ENCODE measurements at regions not wholly inside any gene's neighbourhood (a gene's known extent, or its start where the extent isn't known, plus 50 kb on each side); places are given as distances from the start of the nearest gene placed in this dataset.
"Not testable (repeated sequence)": the region's sequence is repeated elsewhere in the genome, so short reads cannot be mapped to it uniquely, and the experiment has no call there.

DNA sequence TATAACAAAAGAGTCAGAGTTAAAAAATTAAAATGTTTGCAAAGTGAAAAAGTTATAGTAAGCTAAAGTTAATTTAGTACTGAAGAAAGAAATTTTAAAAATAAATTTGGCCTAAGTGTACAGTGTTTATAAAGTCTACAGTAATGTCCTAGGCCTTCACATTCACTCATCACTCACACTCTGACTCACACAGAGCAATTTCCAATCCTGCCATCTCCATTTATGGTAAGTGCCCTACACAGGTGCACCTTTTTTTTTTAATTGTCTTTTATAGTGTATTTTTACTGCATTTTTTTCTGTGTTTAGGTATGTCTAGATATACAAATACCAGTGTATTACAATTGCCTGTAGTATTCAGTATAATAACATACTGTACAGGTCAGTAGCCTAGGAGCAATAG lies 562.9 kb downstream of the PIK3C3 start (continued):
- TF ChIP-seq FOXM1 (IDR thresholded peaks at IDR 0.05; ENCODE audit: low read depth) (no peak), EP300 (IDR thresholded peaks at IDR 0.05; ENCODE audit: borderline replicate concordance in 1 of 2, low read depth in 1 of 2, low read length in 1 of 2) (no peak), TCF12 (IDR thresholded peaks at IDR 0.05) (no peak), NRF1 (IDR thresholded peaks at IDR 0.05; ENCODE audit: low read depth, low read length) (no peak), FOXJ3 (CRISPR knock-in tag; IDR thresholded peaks at IDR 0.05) (no peak)
- TF ChIP-seq, protein P1, sequence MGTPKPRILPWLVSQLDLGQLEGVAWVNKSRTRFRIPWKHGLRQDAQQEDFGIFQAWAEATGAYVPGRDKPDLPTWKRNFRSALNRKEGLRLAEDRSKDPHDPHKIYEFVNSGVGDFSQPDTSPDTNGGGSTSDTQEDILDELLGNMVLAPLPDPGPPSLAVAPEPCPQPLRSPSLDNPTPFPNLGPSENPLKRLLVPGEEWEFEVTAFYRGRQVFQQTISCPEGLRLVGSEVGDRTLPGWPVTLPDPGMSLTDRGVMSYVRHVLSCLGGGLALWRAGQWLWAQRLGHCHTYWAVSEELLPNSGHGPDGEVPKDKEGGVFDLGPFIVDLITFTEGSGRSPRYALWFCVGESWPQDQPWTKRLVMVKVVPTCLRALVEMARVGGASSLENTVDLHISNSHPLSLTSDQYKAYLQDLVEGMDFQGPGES (IDR thresholded peaks at IDR 0.05; ENCODE audit: low read depth, low read length) = no peak

DNA sequence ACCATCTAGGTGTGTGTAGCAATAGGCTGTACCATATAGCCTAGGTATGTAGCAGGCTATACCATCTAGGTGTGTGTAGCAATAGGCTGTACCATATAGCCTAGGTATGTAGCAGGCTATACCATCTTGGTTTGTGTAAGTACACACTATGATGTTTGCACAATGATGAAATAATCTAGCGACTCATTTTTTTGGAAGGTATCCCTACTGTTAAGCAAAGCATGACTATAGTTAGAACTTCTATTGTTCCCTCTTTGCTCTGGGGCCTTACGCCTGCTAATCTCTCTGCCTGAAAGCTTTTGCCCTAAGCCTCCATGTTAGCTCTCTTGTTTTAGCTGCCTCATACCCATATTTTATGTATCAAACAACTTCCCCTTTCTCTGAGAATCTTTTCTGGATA lies 563.3 kb downstream of the PIK3C3 start:
- H3K4me2 ChIP-seq; H3K9ac ChIP-seq; H3K27me3 ChIP-seq (ENCODE audit: insufficient read depth); H3K9me2 ChIP-seq; H3K36me3 ChIP-seq (replicated peaks in 1 of 2; ENCODE audit: control insufficient read depth in 1 of 2, insufficient read depth in 2 of 2, low read length in 1 of 2); H3K27ac ChIP-seq (ENCODE audit: low read depth in 2 of 2, low read length in 1 of 2); H3K4me3 ChIP-seq (ENCODE audit: low read depth in 2 of 2, low read length in 1 of 2); H3K79me2 ChIP-seq (ENCODE audit: insufficient read depth); POLR2A ChIA-PET; H2AFZ ChIP-seq (ENCODE audit: low read depth); H4K20me1 ChIP-seq (ENCODE audit: insufficient read depth); H3K9me3 ChIP-seq; DNase-seq; H3K4me1 ChIP-seq (ENCODE audit: control insufficient read depth in 1 of 2, insufficient read depth in 2 of 2, low read depth in 1 of 2, low read length in 1 of 2); CTCF ChIA-PET; H3F3A ChIP-seq (replicated peaks; ENCODE audit: insufficient read depth): not testable (repeated sequence)
- 34% methylated on average over 2 of the region's 2 CpGs for WGBS (ENCODE audit: low lambda C conversion rate)

DNA sequence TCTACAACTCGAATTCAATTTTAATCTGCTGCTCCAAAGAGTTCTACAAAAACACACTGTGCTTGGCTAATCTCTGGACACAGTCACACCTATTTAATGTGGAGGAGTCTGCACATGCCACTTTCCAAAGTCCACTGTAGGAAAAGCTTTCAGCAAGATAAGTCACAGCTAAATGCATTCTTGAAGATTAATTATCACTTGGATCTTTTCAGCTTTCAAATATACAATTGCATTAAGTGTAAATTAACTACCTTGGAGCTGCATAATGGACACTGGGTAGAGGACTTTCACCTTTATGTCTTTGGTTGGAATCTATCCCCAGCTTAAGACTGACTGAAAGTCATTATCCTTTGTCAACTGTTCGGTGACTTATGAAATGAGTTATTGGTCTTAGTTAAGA lies 565.1 kb downstream of the PIK3C3 start:
- H3K4me1 ChIP-seq (ENCODE audit: control insufficient read depth in 1 of 2, insufficient read depth in 2 of 2, low read depth in 1 of 2, low read length in 1 of 2) = no peaks in the 10 kb centered on the region
- no peak for DNase-seq
- no peak overlapping the region for H2AFZ ChIP-seq (ENCODE audit: low read depth)
- no peaks in the 10 kb centered on the region for H3K9me2 ChIP-seq
- no peaks in the 10 kb centered on the region for H3F3A ChIP-seq (replicated peaks; ENCODE audit: insufficient read depth)
- TF ChIP-seq RXRA (IDR thresholded peaks at IDR 0.05; ENCODE audit: borderline replicate concordance, low read depth) = no peak
- H3K27ac ChIP-seq (ENCODE audit: low read depth in 2 of 2, low read length in 1 of 2) = no peak overlapping the region
- H3K9me3 ChIP-seq = no peaks in the 10 kb centered on the region
- H3K27me3 ChIP-seq (ENCODE audit: insufficient read depth) = no peaks in the 10 kb centered on the region
- H4K20me1 ChIP-seq (ENCODE audit: insufficient read depth) = no peaks in the 10 kb centered on the region
- CTCF ChIA-PET = no interaction called here
- POLR2A ChIA-PET = no interaction called here
- H3K4me3 ChIP-seq (ENCODE audit: low read depth in 2 of 2, low read length in 1 of 2) = no peak overlapping the region
- 32% methylated on average over 2 of the region's 2 CpGs for WGBS (ENCODE audit: low lambda C conversion rate)
- H3K9ac ChIP-seq = no peak overlapping the region
- H3K79me2 ChIP-seq (ENCODE audit: insufficient read depth) = no peaks in the 10 kb centered on the region
- H3K4me2 ChIP-seq = no peak overlapping the region
- H3K36me3 ChIP-seq (replicated peaks in 1 of 2; ENCODE audit: control insufficient read depth in 1 of 2, insufficient read depth in 2 of 2, low read length in 1 of 2) = no peaks in the 10 kb centered on the region

DNA sequence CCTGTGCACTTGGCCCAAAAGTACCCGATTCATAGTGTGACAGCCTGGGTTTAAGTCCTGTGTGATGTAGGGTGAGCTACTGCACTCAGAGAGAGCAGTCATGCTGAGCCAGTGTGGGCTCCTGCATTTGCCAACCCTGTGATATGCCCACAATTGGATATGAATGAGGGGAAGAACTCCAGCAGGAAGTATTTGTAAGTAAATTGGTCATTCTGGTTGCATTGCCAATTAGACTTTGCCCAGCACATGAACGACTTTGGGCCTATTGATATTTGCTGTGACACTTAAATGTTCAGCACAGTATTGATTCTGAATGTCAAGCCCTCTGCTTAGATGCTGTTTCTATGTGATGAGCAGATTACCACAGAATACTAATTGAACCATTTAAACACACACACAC lies 570.9 kb downstream of the PIK3C3 start:
- Histone ChIP-seq H4K20me1 (ENCODE audit: insufficient read depth) (no peaks in the 10 kb centered on the region), H2AFZ (ENCODE audit: low read depth) (no peak overlapping the region), H3K4me3 (ENCODE audit: low read depth in 2 of 2, low read length in 1 of 2) (no peak overlapping the region), H3K9ac (no peak overlapping the region), H3K4me1 (ENCODE audit: control insufficient read depth in 1 of 2, insufficient read depth in 2 of 2, low read depth in 1 of 2, low read length in 1 of 2) (no peaks in the 10 kb centered on the region; a peak in 1 of 4 replicates), H3K9me3 (no peaks in the 10 kb centered on the region), H3K27ac (ENCODE audit: low read depth in 2 of 2, low read length in 1 of 2) (no peak overlapping the region), H3K9me2 (no peaks in the 10 kb centered on the region), H3K36me3 (replicated peaks in 1 of 2; ENCODE audit: control insufficient read depth in 1 of 2, insufficient read depth in 2 of 2, low read length in 1 of 2) (no peaks in the 10 kb centered on the region), H3K79me2 (ENCODE audit: insufficient read depth) (no peaks in the 10 kb centered on the region), H3K4me2 (no peak overlapping the region), H3K27me3 (ENCODE audit: insufficient read depth) (no peaks in the 10 kb centered on the region), H3F3A (replicated peaks; ENCODE audit: insufficient read depth) (no peaks in the 10 kb centered on the region)
- POLR2A ChIA-PET = no interaction called here
- no peak for DNase-seq
- CTCF ChIA-PET = interaction anchor here (1.0 to 1.2 kb wide), 2 partner anchors 9 to 70 kb away, joined by 3 read pairs; no protein-coding TSS in a partner anchor
- TF ChIP-seq MXI1 (IDR thresholded peaks at IDR 0.05; ENCODE audit: low read depth, low read length) (no peak), TEAD4 (IDR thresholded peaks at IDR 0.05; ENCODE audit: borderline replicate concordance, insufficient read depth) (no peak), CHD2 (IDR thresholded peaks at IDR 0.05; ENCODE audit: low read length, partially characterized antibody) (no peak), RAD21 (IDR thresholded peaks at IDR 0.05; ENCODE audit: low read length) (no peak), TAF1 (IDR thresholded peaks at IDR 0.05; ENCODE audit: borderline replicate concordance, low read depth, low read length) (no peak), NFIC (IDR thresholded peaks at IDR 0.05; ENCODE audit: borderline replicate concordance) (no peak), FOXM1 (IDR thresholded peaks at IDR 0.05; ENCODE audit: low read depth) (no peak), FOSL2 (IDR thresholded peaks at IDR 0.05; ENCODE audit: borderline replicate concordance, low read depth) (no peak), ELF1 (IDR thresholded peaks at IDR 0.05) (no peak)
- TF ChIP-seq, protein P1 (IDR thresholded peaks at IDR 0.05; ENCODE audit: low read depth, low read length) = no peak
- TF ChIP-seq, protein P2, sequence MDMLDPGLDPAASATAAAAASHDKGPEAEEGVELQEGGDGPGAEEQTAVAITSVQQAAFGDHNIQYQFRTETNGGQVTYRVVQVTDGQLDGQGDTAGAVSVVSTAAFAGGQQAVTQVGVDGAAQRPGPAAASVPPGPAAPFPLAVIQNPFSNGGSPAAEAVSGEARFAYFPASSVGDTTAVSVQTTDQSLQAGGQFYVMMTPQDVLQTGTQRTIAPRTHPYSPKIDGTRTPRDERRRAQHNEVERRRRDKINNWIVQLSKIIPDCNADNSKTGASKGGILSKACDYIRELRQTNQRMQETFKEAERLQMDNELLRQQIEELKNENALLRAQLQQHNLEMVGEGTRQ (IDR thresholded peaks at IDR 0.05; ENCODE audit: borderline replicate concordance, low read depth, low read length) = no peak
- TF ChIP-seq, protein P3, sequence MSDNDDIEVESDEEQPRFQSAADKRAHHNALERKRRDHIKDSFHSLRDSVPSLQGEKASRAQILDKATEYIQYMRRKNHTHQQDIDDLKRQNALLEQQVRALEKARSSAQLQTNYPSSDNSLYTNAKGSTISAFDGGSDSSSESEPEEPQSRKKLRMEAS (IDR thresholded peaks at IDR 0.05; ENCODE audit: low read depth) = no peak
- 27% methylated on average over 2 of the region's 2 CpGs for WGBS (ENCODE audit: low lambda C conversion rate)
